Gastroesophageal sphincter (tissue), 3 donors: ENCODE measurements at regions not wholly inside any gene's neighbourhood (a gene's known extent, or its start where the extent isn't known, plus 50 kb on each side); places are given as distances from the start of the nearest gene placed in this dataset.

ENCODE experiments used
- POLR2AphosphoS5 ChIP-seq: sonication (generic); formaldehyde crosslinking; IDR thresholded peaks from one replicate; pipeline ENCODE4 v1.6.1; 2017; ENCODE audit warnings: antibody characterized with exemption
- TF ChIP-seq, protein P1 (sequence below), 4 experiments: fragments of 200-600 bp in 2 of 4; fragments of 450-650 bp in 2 of 4; sonication (generic) in 1 of 4; IDR thresholded peaks; one replicate each; pipeline ENCODE4 v1.5.1; 2017 to 2019; ENCODE audit warnings: antibody characterized with exemption in 4 of 4, mild to moderate bottlenecking in 2 of 4, moderate library complexity in 2 of 4

DNA sequence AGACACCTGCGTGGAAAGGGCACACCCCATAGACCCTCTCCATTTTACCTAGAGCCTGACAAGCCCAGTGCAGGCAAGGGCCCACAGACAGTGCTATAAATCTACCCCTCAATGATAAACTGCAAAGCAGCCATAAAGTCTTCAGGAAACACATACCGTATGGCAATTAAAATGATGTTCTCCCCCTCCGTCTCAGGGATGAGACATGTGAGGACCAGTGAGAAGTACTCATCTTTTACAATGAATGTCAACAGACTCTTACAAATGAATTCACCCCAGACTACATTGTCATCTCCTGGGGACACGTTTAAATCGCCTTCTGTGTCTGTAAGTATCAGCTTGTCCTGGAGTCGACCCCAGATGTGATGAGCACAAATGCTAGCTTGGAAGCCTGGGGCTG, 362.7 kb downstream of the ADGRD1 start:
- TF ChIP-seq, protein P1, sequence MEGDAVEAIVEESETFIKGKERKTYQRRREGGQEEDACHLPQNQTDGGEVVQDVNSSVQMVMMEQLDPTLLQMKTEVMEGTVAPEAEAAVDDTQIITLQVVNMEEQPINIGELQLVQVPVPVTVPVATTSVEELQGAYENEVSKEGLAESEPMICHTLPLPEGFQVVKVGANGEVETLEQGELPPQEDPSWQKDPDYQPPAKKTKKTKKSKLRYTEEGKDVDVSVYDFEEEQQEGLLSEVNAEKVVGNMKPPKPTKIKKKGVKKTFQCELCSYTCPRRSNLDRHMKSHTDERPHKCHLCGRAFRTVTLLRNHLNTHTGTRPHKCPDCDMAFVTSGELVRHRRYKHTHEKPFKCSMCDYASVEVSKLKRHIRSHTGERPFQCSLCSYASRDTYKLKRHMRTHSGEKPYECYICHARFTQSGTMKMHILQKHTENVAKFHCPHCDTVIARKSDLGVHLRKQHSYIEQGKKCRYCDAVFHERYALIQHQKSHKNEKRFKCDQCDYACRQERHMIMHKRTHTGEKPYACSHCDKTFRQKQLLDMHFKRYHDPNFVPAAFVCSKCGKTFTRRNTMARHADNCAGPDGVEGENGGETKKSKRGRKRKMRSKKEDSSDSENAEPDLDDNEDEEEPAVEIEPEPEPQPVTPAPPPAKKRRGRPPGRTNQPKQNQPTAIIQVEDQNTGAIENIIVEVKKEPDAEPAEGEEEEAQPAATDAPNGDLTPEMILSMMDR (IDR thresholded peaks at IDR 0.05) = no peak
- no peak for TF ChIP-seq POLR2AphosphoS5
